Uterus (tissue), 2 donors: ENCODE measurements at regions not wholly inside any gene's neighbourhood (a gene's known extent, or its start where the extent isn't known, plus 50 kb on each side); places are given as distances from the start of the nearest gene placed in this dataset.

Source experiments
- CTCF ChIP-seq, 4 experiments: fragments of 200-600 bp in 2 of 4; fragments of 450-650 bp in 2 of 4; sonication (generic) in 2 of 4; IDR thresholded peaks; one replicate each; pipeline ENCODE4 v1.5.1; 2016 to 2019; ENCODE audit warnings: antibody characterized with exemption in 4 of 4, mild to moderate bottlenecking in 2 of 4, moderate library complexity in 1 of 4
- POLR2A ChIP-seq, 2 donors: fragments of 450-650 bp; IDR thresholded peaks; one replicate each; pipeline ENCODE4 v1.6.1; 2016; ENCODE audit warnings: antibody characterized with exemption in 2 of 2, mild to moderate bottlenecking in 1 of 2, moderate library complexity in 1 of 2

DNA sequence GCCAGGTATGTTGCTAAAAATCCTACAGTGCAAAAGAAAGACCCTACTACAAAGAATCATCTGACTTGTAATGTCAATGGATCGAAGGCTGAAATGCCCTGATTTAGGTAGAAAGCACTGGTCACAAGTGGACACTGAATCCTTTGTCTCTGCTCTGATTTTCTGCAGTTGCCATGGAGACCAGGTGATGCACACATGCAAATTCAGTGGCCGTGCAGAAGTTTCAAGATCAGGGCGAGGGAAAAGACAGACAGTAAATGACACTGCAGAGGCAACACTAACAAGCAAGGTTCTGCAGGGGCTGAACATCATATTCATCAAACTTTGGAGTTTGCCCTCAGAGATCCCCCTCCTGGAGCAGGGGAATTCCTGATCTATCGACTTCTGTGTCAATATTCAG is 370.3 kb upstream of the TMEM132C start:
- TF ChIP-seq POLR2A (IDR thresholded peaks at IDR 0.05) = no peak
- no peak for TF ChIP-seq CTCF (IDR thresholded peaks at IDR 0.05)
